HL-60 (cell line): ENCODE measurements at regions not wholly inside any gene's neighbourhood (a gene's known extent, or its start where the extent isn't known, plus 50 kb on each side); places are given as distances from the start of the nearest gene placed in this dataset.
"Not testable (repeated sequence)": the region's sequence is repeated elsewhere in the genome, so short reads cannot be mapped to it uniquely, and the experiment has no call there.

ENCODE experiments used
- DNase-seq, 2 experiments: peaks; one replicate each; pipeline ENCODE4 v3.0.0-alpha.2; 2010 to 2020; ENCODE audit warnings: low read depth in 1 of 2, low spot score in 1 of 2
- H3K27ac ChIP-seq: fragments of 250-450 bp; sonication (Bioruptor Pico); replicated peaks from 2 replicates; pipeline ENCODE4 v1.5.1; 2020; ENCODE audit warnings: mild to moderate bottlenecking, moderate library complexity
- H3K27me3 ChIP-seq: fragments of 250-450 bp; sonication (Bioruptor Pico); 2 replicates; pipeline ENCODE4 v1.5.1; 2021; ENCODE audit warnings: mild to moderate bottlenecking, moderate library complexity; ENCODE audit not compliant: insufficient read depth, poor library complexity, severe bottlenecking
- H3K4me3 ChIP-seq: replicated peaks from 2 replicates; pipeline ENCODE4 v1.5.1; 2011; ENCODE audit warnings: mild to moderate bottlenecking, control low read depth, low read length; ENCODE audit not compliant: insufficient read depth
- CTCF ChIP-seq: IDR thresholded peaks from one replicate; pipeline ENCODE4 v1.5.1; 2011; ENCODE audit warnings: low read length, control low read depth, inconsistent platforms; ENCODE audit not compliant: insufficient read depth
- GABPA ChIP-seq: IDR thresholded peaks from 2 replicates; pipeline ENCODE4 v1.6.1; 2012; ENCODE audit warnings: low read depth
- POLR2AphosphoS5 ChIP-seq: IDR thresholded peaks from 2 replicates; pipeline ENCODE4 v1.6.1; 2012; ENCODE audit warnings: low read depth
- REST ChIP-seq: IDR thresholded peaks from 2 replicates; pipeline ENCODE4 v1.6.1; 2012; ENCODE audit warnings: low read depth; ENCODE audit not compliant: insufficient replicate concordance
- SPI1 ChIP-seq: IDR thresholded peaks from 2 replicates; pipeline ENCODE4 v1.6.1; 2012; ENCODE audit warnings: low read depth, mild to moderate bottlenecking, borderline replicate concordance

GRCh38 chrX:912677-913076 lies 282.1 kb downstream of the SHOX start:
- H3K27me3 ChIP-seq: no peaks in the 10 kb centered on the region
- TF ChIP-seq POLR2AphosphoS5 (no peak), CTCF (no peak), SPI1 (no peak), GABPA (no peak), REST (no peak)
- no peak overlapping the region for H3K4me3 ChIP-seq
- no peak overlapping the region for H3K27ac ChIP-seq
- DNase-seq: no peak

GRCh38 chrX:909068-909467 lies 278.5 kb downstream of the SHOX start:
- H3K27ac ChIP-seq, H3K27me3 ChIP-seq, H3K4me3 ChIP-seq, DNase-seq: not testable (repeated sequence)

GRCh38 chrX:906586-906985 lies 276.0 kb downstream of the SHOX start:
- no peak overlapping the region for H3K27ac ChIP-seq
- no peak for TF ChIP-seq POLR2AphosphoS5
- H3K4me3 ChIP-seq: no peak overlapping the region
- no peaks in the 10 kb centered on the region for H3K27me3 ChIP-seq
- no peak for DNase-seq

GRCh38 chrX:905848-906566 lies 275.4 kb downstream of the SHOX start:
- H3K4me3 ChIP-seq: no peak overlapping the region
- H3K27ac ChIP-seq: no peak overlapping the region
- TF ChIP-seq CTCF: no peak
- TF ChIP-seq REST: no peak
- TF ChIP-seq POLR2AphosphoS5: no peak
- TF ChIP-seq SPI1: no peak
- TF ChIP-seq GABPA: no peak
- H3K27me3 ChIP-seq: no peaks in the 10 kb centered on the region
- no peak for DNase-seq

- H3K27ac ChIP-seq: no peak overlapping the region
- TF ChIP-seq GABPA (no peak), REST (no peak), CTCF (no peak), SPI1 (no peak), POLR2AphosphoS5 (no peak)
- DNase-seq: no peak
- no peak overlapping the region for H3K4me3 ChIP-seq
- H3K27me3 ChIP-seq: no peaks in the 10 kb centered on the region
Measured at GRCh38 chrX:903116-903515, 272.5 kb downstream of the SHOX start.
